H1 (cell line): ENCODE measurements at regions not wholly inside any gene's neighbourhood (a gene's known extent, or its start where the extent isn't known, plus 50 kb on each side); places are given as distances from the start of the nearest gene placed in this dataset.

ENCODE experiments used
- CTCF ChIA-PET: fragments of 300-600 bp; sonication (Branson Sonifier 250); formaldehyde crosslinking; loops from one replicate; lab custom pipeline; 2021; ENCODE audit not compliant: partially characterized antibody; lab: Charles Lee
- POLR2A ChIA-PET: fragments of 300-600 bp; sonication (Branson Sonifier 250); formaldehyde crosslinking; loops from one replicate; lab custom pipeline; 2021; ENCODE audit warnings: inconsistent platforms; ENCODE audit not compliant: partially characterized antibody; lab: Charles Lee
- DNase-seq, 2 experiments: peaks; one replicate each; pipeline versions ENCODE4 v3.0.0 to v3.0.0-alpha.2; 2010 to 2022; ENCODE audit warnings: low spot score in 2 of 2, low read depth in 1 of 2, mixed read lengths in 1 of 2
- FAIRE-seq: peaks from 2 replicates; lab custom pipeline; 2011; peaks lifted over from hg19 to GRCh38; lab: Jason Lieb, UNC
- H2AFZ ChIP-seq: 2 replicates; pipeline ENCODE4 v1.8.1; 2012; ENCODE audit warnings: low read length, inconsistent platforms
- H2AK5ac ChIP-seq: 2 replicates; pipeline ENCODE4 v1.6.1; 2013; ENCODE audit warnings: low read depth, low read length
- H2BK120ac ChIP-seq: replicated peaks from 2 replicates; pipeline ENCODE3; 2013; ENCODE audit warnings: low read depth, low read length, inconsistent platforms
- H2BK12ac ChIP-seq: 2 replicates; pipeline ENCODE4 v1.6.1; 2013; ENCODE audit warnings: low read depth, low read length
- H2BK15ac ChIP-seq: 2 replicates; pipeline ENCODE4 v1.6.1; 2013; ENCODE audit warnings: low read length
- H2BK20ac ChIP-seq: 2 replicates; pipeline ENCODE4 v1.6.1; 2013; ENCODE audit warnings: low read length
- H2BK5ac ChIP-seq: 2 replicates; pipeline ENCODE4 v1.6.1; 2013; ENCODE audit warnings: low read depth, low read length
- H3K14ac ChIP-seq: 2 replicates; pipeline ENCODE4 v1.6.1; 2013; ENCODE audit warnings: inconsistent platforms; ENCODE audit not compliant: insufficient read length
- H3K18ac ChIP-seq: 2 replicates; pipeline ENCODE4 v1.6.1; 2013; ENCODE audit warnings: low read length; ENCODE audit errors: extremely low read depth
- H3K23ac ChIP-seq: 2 replicates; pipeline ENCODE4 v1.6.1; 2013; ENCODE audit warnings: inconsistent platforms; ENCODE audit not compliant: insufficient read length
- H3K23me2 ChIP-seq: 2 replicates; pipeline ENCODE4 v1.6.1; 2013; ENCODE audit warnings: low read depth, low read length
- H3K27ac ChIP-seq: 2 replicates; pipeline ENCODE4 v1.6.1; 2011; ENCODE audit warnings: low read depth, low read length, inconsistent platforms
- H3K27me3 ChIP-seq, 4 experiments: replicated peaks in 1 of 4; 1 replicate in 1 of 4; 2 replicates in 3 of 4; pipeline versions ENCODE4 v1.6.1 to v1.8.1; 2011 to 2013; ENCODE audit warnings: low read length in 3 of 4, mild to moderate bottlenecking in 3 of 4, inconsistent platforms in 2 of 4, mixed read lengths in 2 of 4, moderate library complexity in 1 of 4; ENCODE audit not compliant: control insufficient read depth in 3 of 4, insufficient read depth in 3 of 4; ENCODE audit errors: extremely low read depth in 1 of 4
- H3K36me3 ChIP-seq, 4 experiments: 2 replicates each; pipeline versions ENCODE4 v1.6.1 to v1.8.1; 2011 to 2013; ENCODE audit warnings: mild to moderate bottlenecking in 4 of 4, low read length in 3 of 4, moderate library complexity in 2 of 4, control low read depth in 1 of 4, inconsistent platforms in 1 of 4; ENCODE audit not compliant: insufficient read depth in 4 of 4, control insufficient read depth in 2 of 4
- H3K4ac ChIP-seq: replicated peaks from 2 replicates; pipeline ENCODE3; 2013; ENCODE audit warnings: low read length, low read depth, mixed read lengths, inconsistent platforms; ENCODE audit not compliant: insufficient read length
- H3K4me1 ChIP-seq, 4 experiments: replicated peaks in 1 of 4; 1 replicate in 1 of 4; 2 replicates in 3 of 4; pipeline versions ENCODE4 v1.6.1 to v1.8.1; 2011 to 2013; ENCODE audit warnings: low read length in 3 of 4, inconsistent platforms in 2 of 4, mixed read lengths in 1 of 4; ENCODE audit not compliant: insufficient read depth in 4 of 4, control insufficient read depth in 3 of 4
- H3K4me2 ChIP-seq, 2 experiments: 2 replicates each; pipeline versions ENCODE4 v1.6.1 to v1.8.1; 2011 to 2013; ENCODE audit warnings: low read depth in 2 of 2, low read length in 2 of 2, control low read depth in 1 of 2, inconsistent platforms in 1 of 2, mild to moderate bottlenecking in 1 of 2; ENCODE audit not compliant: insufficient read depth in 1 of 2
- H3K4me3 ChIP-seq, 4 experiments: fragments of 200-600, 300-600 bp in 1 of 4; sonication (generic), shearing (Covaris generic), sonication (Bioruptor Twin) in 1 of 4; 2 replicates each; pipeline versions ENCODE4 v1.5.1 to v1.8.1; 2011 to 2016; ENCODE audit warnings: low read length in 4 of 4, low read depth in 3 of 4, control low read depth in 2 of 4, inconsistent platforms in 2 of 4, mild to moderate bottlenecking in 2 of 4, mixed read lengths in 1 of 4, moderate library complexity in 1 of 4; ENCODE audit not compliant: insufficient read depth in 2 of 4; ENCODE audit errors: extremely low read depth in 1 of 4
- H3K56ac ChIP-seq: replicated peaks from 2 replicates; pipeline ENCODE3; 2013; ENCODE audit warnings: low read depth, mild to moderate bottlenecking, mixed read lengths, low read length, inconsistent platforms; ENCODE audit not compliant: insufficient read length
- H3K79me1 ChIP-seq: 2 replicates; pipeline ENCODE4 v1.6.1; 2013; ENCODE audit warnings: low read depth, low read length, control low read depth
- H3K79me2 ChIP-seq, 2 experiments: 2 replicates each; pipeline versions ENCODE4 v1.6.1 to v1.8.1; 2012 to 2013; ENCODE audit warnings: low read length in 2 of 2, mild to moderate bottlenecking in 2 of 2, inconsistent platforms in 1 of 2; ENCODE audit not compliant: insufficient read depth in 2 of 2, control insufficient read depth in 1 of 2
- H3K9ac ChIP-seq, 4 experiments: replicated peaks in 1 of 4; 1 replicate in 1 of 4; 2 replicates in 3 of 4; pipeline versions ENCODE4 v1.6.1 to v1.8.1; 2011 to 2013; ENCODE audit warnings: low read depth in 3 of 4, low read length in 3 of 4, control low read depth in 2 of 4, mild to moderate bottlenecking in 2 of 4, moderate library complexity in 2 of 4, inconsistent platforms in 1 of 4; ENCODE audit errors: extremely low read depth in 1 of 4
- H3K9me3 ChIP-seq, 2 experiments: 2 replicates each; pipeline versions ENCODE4 v1.6.1 to v1.8.1; 2012 to 2013; ENCODE audit warnings: mild to moderate bottlenecking in 2 of 2, moderate library complexity in 2 of 2, control low read depth in 1 of 2, inconsistent platforms in 1 of 2, low read depth in 1 of 2, low read length in 1 of 2, mixed read lengths in 1 of 2; ENCODE audit not compliant: insufficient read depth in 2 of 2
- H4K20me1 ChIP-seq, 2 experiments: replicated peaks in 1 of 2; 2 replicates each; pipeline versions ENCODE3 to v1.8.1; 2011 to 2013; ENCODE audit warnings: inconsistent platforms in 2 of 2, low read length in 2 of 2, mild to moderate bottlenecking in 1 of 2; ENCODE audit not compliant: insufficient read depth in 2 of 2, control insufficient read depth in 1 of 2
- H4K5ac ChIP-seq: 2 replicates; pipeline ENCODE4 v1.6.1; 2013; ENCODE audit warnings: low read length, low read depth, mixed read lengths, inconsistent platforms; ENCODE audit not compliant: insufficient read length
- H4K8ac ChIP-seq: 2 replicates; pipeline ENCODE4 v1.8.0; 2013; ENCODE audit warnings: mild to moderate bottlenecking, moderate library complexity, low read length, inconsistent platforms; ENCODE audit not compliant: insufficient read depth; ENCODE audit errors: extremely low read depth
- H4K91ac ChIP-seq: replicated peaks from 2 replicates; pipeline ENCODE3; 2013; ENCODE audit warnings: low read length, mixed read lengths, inconsistent platforms; ENCODE audit not compliant: insufficient read length
- KDM1A ChIP-seq: fragments of 200-600, 300-600 bp; sonication (generic); IDR thresholded peaks from 2 replicates; pipeline ENCODE4 v1.7.1; 2016; ENCODE audit warnings: mild to moderate bottlenecking, low read length, borderline replicate concordance
- RBBP5 ChIP-seq: IDR thresholded peaks from 2 replicates; pipeline ENCODE4 v1.7.1; 2012; ENCODE audit warnings: low read depth, mild to moderate bottlenecking, inconsistent platforms, low read length, moderate library complexity, borderline replicate concordance
- WGBS, 2 experiments: shearing (Covaris generic) in 1 of 2; methylation state at CpG; one replicate each; pipeline versions ENCODE4 v1.1.6 to v1.1.7; 2013 to 2015; ENCODE audit warnings: low lambda C conversion rate in 2 of 2, mixed read lengths in 2 of 2, inconsistent platforms in 1 of 2, low coverage in 1 of 2, missing lambda C conversion rate in 1 of 2; ENCODE audit not compliant: insufficient replicate concordance in 2 of 2, insufficient coverage in 1 of 2, insufficient read length in 1 of 2; ENCODE audit errors: extremely low coverage in 1 of 2, missing lambda C conversion rate in 1 of 2; 5-methylcytosine and 5-hydroxymethylcytosine counted together

GRCh38 chr20:50245498-50246366 is 55.1 kb downstream of the CEBPB start:
- ChIA-PET POLR2A (interaction anchor here (1.5 kb wide), 1 partner anchor 29 kb away, joined by 3 read pairs; no protein-coding TSS in a partner anchor), CTCF (interaction anchor here (0.7 to 1.8 kb wide), 8 partner anchors 9 to 87 kb away, joined by 3 to 4 read pairs (median 3); no protein-coding TSS in a partner anchor)
- Histone ChIP-seq H3K27ac (no peak overlapping the region), H4K5ac (no peak overlapping the region), H3K9me3 (no peaks in the 10 kb centered on the region), H3K23ac (no peak overlapping the region), H2BK12ac (no peak overlapping the region), H3K4me1 (0 out of 7 replicates have a peak, but pooled peaks cover 0 to 2% (median 0%) of the 10 kb centered on the region in 4 experiments), H4K20me1 (no peaks in the 10 kb centered on the region), H2BK5ac (no peak overlapping the region), H3K36me3 (no peaks in the 10 kb centered on the region), H3K9ac (no peak overlapping the region), H3K14ac (no peak overlapping the region), H2BK120ac (no peak overlapping the region), H4K91ac (no peak overlapping the region), H3K4me2 (no peak overlapping the region), H3K79me1 (no peaks in the 10 kb centered on the region), H3K27me3 (no peaks in the 10 kb centered on the region; a peak in 1 of 7 replicates), H2AFZ (no peak overlapping the region), H3K4me3 (no peak overlapping the region), H2BK20ac (no peak overlapping the region), H3K23me2 (no peaks in the 10 kb centered on the region; the same call in 1 of the 2 replicates), H3K18ac (no peak overlapping the region), H3K79me2 (no peaks in the 10 kb centered on the region), H2AK5ac (no peak overlapping the region), H2BK15ac (no peak overlapping the region), H4K8ac (no peak overlapping the region; the same call in 1 of the 2 replicates), H3K56ac (no peak overlapping the region), H3K4ac (no peak overlapping the region)
- DNase-seq (no peak), FAIRE-seq (no peak)
- 88% methylated on average over 14 of the region's 14 CpGs; no CpG with 5 or more reads in 1 of the 2 experiments for WGBS, 2 experiments
- TF ChIP-seq KDM1A (peak; percentile 43; the same call in 1 of the 2 replicates), RBBP5 (no peak)
